ENCODE measurements at regions not wholly inside any gene's neighbourhood (a gene's known extent, or its start where the extent isn't known, plus 50 kb on each side); places are given as distances from the start of the nearest gene placed in this dataset.
"Not testable (repeated sequence)": the region's sequence is repeated elsewhere in the genome, so short reads cannot be mapped to it uniquely, and the experiment has no call there.

DNA sequence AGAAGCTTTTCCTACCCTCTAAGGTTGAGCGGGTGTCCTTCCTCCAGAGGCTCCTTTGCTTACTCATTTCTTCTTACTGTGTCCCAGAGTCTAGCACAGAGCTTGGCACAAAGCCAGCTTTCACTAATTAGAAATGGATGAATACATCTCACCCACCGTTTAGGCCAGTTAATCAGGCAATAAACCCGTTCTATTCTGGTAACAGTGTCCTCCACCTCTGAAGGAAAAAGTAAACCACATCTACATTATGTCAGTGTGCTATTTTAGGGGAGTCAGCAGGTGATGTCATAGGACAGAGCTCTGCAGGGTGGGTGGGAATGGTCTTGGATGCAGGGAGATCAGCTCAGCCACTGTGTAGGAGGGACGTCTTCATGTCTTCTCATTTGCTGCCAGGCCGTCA is 109.2 kb downstream of the OSTF1 start:
- DNase-seq (ENCODE audit: low spot score), result peak; percentile 19

DNA sequence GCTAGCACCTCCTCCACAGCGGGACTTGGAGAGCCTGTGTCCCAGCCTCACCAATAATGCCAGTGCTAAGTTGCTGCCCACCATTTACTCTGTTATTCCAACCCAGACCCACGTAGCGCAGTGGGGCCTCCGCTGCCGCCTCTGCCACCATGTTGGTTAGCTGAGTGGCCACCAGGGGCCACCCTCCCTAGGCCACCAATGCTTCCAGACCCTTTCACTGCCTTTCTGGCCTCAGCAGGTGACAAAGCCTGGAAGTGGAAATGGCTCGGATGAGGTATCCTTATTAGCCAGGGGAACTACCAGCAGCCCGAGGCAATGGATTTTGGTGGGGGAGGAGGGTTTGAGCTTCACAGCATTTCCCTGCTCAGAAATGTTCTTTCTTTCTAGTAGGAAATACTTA is 110.1 kb downstream of the OSTF1 start:
- DNase-seq (ENCODE audit: low spot score), result no peak

DNA sequence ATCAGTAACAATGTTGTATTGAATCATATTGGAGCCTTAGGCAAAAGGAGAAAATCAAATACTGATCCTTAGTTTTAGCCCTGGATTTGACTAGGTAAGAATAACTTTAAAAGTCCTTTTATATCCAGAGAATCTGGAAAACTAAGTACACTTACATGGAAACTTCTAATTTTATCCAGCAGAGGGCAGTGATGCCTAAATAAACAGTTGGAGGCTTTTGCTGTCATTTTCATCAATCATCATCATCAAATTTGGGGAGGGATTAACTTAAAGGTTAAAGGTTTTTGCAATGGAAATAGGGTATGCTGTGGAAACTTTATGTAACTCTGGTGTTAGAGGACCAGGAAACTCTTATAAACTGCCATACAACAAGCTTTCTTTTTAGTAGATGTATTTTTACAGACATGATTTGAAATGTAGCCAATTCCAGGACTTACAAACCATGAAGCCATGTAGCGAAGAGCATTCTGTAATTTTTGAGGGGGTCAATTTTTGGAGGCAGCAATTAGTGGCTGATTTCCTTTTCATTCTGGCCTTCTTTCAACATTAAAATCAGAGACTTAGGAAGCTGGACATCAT is 112.7 kb downstream of the OSTF1 start:
- DNase-seq (ENCODE audit: low spot score), result peak; percentile 35

DNA sequence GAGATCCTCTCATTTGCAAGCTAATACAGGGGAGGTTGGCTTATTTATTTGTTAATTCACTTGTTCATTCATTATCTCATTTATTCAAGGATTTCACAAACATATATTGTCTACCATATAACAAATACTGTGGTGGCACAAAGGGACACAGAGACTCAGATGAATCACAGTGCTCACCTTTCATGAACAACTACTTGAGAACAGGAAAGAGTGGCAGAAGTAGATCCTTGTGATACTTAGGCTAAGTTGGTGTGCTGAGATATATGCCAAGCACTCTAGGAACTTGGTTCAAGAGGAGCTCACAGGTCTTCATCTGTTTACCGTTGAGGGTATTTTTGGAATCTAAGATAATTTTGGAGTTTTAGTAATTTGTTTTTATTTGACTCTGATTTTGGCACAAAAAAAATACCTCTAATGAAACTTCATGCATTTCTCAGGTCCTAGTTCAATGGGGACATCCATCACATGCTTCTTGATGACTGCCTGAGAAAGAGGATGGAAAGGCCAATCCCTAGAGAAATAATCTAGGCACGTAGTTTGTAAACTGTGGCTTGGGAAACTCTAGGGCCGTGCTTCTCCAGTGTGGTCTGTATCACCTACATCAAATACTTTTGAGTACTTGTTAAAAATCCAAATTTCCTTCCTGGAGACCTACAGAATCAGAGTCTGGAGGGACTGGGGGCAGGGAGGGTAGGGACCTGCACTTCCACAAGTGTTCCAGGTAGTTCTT is 113.3 kb downstream of the OSTF1 start:
- DNase-seq (ENCODE audit: low spot score), result no peak

DNA sequence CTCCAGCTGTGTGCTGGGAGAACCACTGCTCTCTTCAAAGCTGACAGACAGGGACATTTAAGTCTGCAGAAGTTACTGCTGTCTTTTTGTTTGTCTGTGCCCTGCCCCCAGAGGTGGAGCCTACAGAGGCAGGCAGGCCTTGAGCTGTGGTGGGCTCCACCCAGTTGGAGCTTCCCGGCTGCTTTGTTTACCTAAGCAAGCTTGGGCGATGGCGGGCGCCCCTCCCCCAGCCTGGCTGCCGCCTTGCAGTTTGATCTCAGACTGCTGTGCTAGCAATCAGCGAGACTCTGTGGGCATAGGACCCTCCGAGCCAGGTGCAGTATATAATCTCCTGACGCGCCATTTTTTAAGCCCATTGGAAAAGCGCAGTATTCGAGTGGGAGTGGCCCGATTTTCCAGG is 119.7 kb downstream of the OSTF1 start:
- not testable (repeated sequence) for DNase-seq (ENCODE audit: low spot score)

DNA sequence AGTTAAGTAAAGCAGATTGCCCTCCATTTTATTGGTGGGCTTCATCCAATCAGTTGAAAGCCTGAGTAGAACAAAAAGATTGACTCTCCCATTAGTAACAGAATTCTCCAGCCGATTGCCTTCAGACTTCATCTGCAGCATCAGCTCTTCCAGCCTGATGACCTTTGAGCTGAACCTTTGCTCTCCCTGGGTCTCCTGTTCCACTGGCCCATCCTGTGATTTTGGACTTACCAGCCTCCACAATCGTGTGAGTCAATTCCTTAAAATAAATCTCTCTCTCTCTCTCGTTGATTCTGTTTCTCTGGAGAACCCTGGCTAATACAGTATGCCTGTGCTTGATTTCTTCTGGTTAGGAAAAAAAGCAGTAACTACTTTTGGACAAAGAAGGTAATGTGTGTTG is 121.9 kb downstream of the OSTF1 start:
- DNase-seq (ENCODE audit: low spot score), result no peak

DNA sequence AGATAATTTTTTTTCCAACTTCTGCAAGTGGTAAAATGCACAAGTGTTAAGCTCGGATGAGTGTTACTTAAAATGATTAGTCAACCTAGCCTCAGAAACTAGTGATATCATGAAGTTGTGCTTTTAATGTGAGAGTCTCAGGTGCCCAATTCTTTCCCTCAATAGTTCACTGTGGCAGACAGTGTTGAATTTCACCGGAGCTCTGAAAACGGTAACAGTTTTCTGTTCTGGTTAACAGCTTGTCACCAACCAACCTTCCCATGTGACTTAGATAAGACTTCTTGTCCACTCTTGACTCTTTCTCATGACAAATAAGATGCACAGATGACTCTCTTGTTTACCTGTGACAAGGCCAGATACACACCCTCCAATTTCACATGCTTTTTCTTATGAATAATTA is 125.5 kb downstream of the OSTF1 start:
- DNase-seq (ENCODE audit: low spot score), result no peak

DNA sequence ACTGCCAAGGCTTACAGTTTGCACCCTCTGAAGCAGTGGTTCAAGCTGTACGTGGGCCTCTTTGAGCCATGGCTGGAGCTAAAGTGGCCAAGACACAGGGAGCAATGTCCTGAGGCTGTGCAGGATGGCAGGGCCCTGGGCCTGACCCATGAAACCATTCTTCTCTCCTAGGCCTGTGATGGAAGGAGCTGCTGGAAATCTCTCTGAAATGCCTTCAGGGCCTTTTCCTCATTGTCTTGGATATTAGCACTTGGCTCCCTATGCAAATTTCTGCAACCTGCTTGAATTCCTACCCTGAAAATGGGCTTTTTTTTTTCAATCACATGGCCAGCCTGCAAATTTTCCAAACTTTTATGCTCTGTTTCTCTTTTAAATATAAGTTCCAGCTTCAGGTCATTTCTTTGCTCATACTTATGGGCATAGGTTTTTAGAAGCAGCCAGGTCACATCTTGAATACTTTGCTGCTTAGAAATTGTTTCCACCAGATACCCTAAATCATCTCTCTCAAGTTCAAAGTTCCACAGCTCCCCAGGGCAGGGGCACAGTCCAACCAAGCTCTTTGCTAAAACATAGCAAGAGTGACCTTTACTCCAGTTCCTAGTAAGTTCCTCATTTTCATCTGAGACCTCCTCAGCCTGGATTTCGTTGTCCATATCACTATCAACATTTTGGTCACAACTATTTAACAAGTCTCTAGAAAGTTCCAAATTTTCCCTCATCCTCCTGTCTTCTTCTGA is 138.3 kb downstream of the OSTF1 start:
- DNase-seq (ENCODE audit: low spot score), result no peak

DNA sequence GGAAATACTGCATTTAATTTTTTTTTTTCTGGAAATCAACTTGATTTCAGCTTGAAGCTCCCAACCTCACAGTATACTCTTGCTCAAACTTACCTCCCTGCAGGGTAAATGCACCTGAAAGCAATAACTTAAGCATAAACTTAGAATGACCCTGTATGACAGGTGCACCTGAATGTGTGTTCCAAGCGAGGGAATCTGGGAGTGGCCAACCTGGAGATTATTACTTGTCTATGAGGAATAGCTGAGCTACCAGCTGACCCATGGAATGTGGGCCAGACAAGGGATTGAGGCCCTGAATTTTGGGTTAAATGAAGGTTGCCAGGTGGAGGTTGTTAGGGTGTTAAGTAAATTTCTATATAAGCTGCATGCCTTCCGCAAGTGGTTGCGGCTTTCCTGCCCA is 140.6 kb downstream of the OSTF1 start:
- DNase-seq (ENCODE audit: low spot score), result no peak

DNA sequence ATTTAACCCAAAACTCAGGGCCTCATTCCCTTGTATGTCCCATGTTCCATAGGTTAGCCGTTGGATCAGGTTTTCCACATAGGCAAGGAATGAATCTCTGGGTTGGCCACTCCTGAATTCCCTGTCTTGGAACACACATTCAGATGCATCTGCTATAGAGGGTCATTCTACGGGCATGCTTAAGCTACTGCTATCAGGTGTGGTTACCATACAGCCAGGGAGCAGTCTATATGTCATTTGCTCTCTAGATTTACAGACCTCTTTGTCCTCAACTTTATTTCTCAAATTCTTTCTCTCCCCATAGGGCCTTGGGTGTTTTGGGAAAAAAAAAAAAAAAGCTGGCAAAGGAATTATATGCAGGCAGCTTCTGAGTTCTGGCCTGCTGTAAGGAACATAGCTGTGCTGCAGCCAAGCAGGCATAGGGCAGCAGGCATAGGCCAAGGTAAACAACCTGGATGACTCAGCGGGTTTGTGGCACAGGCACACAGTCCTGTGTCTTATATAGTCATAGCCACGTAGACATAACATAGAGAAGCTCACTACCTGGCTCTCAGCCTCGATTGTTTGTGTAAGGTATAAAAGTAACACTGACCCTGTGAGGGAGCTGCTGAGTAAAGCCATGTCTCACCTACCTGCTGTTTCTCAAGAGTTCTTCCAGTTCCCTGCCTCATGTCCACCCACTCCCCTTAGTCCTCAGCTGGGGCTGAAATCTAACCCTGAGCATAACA is 141.5 kb downstream of the OSTF1 start:
- no peak for DNase-seq (ENCODE audit: low spot score)

DNA sequence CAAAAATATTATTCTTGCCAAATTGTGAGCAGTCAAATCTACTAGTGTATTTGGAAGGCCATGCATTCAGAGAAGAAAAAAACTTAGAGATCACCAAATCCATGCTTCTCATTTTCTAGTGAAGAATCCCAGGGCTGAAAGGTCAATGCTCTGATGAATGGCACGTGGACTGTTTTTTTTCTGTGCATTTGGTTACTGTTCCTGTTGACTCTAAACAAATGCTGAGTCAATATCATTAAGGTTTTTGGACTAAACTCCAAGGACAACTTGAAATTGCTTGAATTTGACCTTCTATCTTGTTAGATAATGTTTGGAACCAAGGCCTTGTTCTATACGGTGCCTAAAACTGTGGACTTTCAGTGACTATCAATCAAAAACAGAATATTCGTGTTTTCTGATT is 142.2 kb downstream of the OSTF1 start:
- no peak for DNase-seq (ENCODE audit: low spot score)

DNA sequence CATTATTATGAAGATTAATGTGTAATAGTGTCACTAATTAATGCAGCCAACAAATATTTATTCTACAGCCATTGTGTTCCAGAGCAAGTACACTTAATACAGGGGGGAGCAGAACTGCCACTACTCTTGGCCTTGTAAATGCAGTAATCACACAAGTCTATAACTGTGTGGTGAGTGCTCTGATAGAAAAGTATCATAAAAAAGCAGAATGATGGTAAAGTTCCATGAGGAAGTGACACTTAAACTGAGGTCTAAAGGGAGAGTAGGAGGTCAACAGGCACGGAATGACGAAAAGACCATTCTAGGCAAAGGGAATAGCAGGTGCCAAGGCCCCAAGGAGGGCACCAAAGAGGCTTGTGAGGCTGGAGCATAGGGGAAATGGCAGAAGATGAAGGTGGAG is 142.9 kb downstream of the OSTF1 start:
- DNase-seq (ENCODE audit: low spot score), result no peak

DNA sequence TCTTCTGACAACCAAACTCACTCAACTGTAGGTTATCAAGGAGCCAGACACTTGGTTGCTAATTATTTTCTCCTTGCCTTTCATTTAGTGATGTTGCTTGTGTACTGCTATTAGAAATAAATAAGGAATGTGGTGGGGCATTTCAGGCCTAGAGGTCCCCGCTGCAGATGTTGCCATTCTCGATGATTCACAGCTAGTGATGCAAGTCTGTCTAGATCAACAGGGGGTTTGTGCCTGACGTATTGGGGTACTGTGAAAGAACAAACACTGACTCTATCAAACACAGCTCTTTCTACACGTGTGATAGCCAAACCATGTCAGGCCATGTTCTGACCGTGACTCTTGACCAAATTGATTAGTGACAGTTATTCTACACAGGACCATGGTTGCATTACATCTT is 144.7 kb downstream of the OSTF1 start:
- DNase-seq (ENCODE audit: low spot score), result no peak

DNA sequence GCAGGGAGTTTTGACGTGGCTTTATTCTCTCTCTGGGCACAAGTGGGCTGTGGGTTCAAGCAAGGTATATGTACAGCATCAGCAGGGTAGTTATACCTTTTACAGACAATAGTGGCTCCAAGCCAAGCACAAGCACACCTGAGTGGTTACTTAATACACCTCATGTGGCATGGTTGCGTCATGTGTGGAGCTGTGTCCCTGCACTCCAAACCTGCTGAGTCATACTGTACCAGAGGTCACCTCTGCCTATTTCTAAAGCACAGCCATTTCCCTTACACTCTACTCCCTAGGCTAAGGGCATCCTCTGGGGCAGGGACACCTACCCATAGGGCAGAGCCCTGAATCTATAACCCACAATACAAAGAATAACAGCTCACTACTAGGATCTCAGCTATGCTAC is 147.3 kb downstream of the OSTF1 start:
- DNase-seq (ENCODE audit: low spot score), result no peak

DNA sequence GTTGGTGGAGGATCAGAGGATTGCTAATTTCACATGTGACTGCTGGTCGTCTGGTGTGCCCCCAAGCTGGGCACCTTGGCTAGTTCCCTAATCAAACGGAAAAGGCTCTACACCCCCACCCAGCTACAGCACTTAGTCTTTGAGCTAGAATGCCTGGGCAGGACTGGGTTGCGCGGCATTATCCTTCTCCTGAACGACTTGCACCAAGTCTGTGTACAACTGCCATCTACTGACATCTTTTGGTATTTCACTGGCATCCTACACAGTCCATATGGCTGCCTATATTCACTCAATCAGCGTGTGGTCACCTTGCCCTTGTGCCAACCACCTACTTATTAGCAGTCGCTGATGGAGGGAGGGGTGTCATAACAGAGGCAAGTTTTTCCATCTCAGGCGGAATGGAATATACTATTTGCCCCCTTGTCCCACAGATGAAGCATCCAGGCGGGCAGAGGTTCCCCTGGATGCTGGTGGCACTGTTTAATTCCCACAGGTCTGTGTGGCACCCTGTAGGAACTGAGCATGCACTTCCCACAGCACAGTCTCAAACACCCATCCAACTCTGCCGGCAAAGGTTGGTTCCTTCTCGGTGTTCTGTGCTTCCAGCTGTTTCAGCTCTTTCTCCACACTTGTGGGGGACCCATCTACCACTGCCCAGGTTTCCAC is 150.1 kb downstream of the OSTF1 start:
- peak; percentile 48 for DNase-seq (ENCODE audit: low spot score)

DNA sequence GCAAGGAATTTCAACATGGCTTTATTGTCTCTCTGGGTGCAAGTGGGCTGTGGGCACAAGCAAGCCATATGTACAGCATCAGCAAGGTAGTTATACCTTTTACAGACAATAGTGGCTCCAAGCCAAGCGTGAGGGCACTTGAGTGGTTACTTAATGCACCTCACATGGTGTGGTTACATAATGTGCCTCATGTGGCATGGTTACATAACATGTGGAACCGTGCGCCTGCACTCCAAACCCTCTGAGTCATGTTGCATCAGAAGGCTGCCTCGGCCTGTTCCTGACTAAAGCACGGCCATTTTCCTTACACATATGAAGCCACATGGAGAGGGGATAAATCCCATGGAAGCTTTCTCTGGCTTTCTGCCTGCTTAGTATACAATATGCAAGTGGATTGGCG is 150.9 kb downstream of the OSTF1 start:
- DNase-seq (ENCODE audit: low spot score), result peak; percentile 7

DNA sequence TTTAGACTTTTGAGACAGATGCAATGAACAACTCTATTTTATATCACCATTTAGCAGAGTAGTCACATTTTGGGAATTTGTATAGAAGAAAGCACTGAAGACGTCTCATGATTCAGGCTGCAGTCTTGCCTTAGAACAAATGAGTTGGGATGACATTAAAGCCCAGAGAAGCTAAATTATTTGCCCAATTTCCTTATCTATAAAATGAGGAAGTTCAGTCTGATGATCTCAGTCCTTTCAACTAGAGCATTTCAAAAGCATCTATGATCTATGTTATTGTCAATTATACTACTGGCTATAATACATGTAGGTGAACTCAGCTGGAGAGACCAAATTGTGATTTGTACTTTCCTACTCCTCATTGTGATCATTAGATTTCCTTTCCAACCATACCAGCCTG is 154.1 kb downstream of the OSTF1 start:
- no peak for DNase-seq (ENCODE audit: low spot score)

DNA sequence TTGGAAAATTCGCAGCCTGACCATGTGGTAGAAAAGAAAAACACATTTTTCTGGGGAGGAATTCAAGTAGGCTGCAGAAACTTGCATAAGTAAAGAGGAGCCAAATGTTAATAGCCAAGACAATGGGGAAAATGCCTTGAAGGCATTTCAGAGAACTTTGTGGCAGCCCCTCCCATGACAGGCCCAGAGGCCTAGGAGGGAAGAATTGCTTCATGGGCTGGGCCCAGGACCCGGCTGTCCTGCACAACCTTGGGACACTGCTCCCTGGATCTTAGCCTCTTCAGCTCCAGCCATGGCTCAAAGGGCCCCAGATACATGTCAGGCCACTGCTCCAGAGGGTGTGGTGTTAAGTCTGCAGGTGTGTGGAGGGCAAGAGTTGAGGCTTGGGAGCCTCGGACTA is 158.6 kb downstream of the OSTF1 start:
- no peak for DNase-seq (ENCODE audit: low spot score)

DNA sequence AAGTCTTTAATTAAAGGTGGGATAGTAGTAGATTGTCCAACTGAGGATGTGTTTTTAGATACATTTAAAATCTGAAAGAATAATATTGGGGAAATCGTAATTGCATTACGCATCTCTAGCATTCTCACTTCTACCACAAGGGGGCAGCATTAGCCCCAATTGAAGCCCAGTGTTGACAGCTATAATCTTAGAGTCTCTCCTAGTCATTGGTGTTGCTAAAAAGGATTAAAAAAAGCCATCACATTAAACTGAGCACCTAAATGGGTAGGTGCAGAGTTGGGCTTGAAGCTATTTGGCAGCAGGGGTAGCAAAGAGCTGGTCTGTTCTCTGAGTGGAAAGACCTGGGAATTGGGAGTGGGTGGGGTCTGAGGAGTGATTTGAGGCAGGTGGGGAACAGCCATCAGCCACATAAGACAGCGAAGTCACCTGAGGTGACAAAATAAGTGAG is 177.2 kb downstream of the OSTF1 start:
- DNase-seq (ENCODE audit: low spot score), result peak; percentile 69

DNA sequence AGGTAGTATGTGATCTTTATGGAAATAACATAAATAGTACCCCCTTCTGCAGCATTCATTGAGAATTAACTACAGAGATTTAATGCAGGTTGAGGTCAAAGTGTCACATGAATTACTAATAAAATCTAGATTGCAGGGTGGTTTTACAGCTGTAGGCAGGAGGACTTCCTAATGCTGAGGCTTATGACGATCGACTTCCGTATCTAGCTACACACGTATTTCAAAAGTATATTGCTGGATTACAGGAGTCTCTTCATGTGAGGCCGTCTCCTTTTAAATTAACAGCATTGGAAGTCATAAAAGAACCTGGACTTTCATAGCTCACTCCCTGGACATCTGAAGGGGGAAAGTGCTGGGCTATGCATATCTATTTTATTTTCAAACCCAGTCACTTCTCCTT is 180.9 kb downstream of the OSTF1 start:
- DNase-seq (ENCODE audit: low spot score), result no peak

DNA sequence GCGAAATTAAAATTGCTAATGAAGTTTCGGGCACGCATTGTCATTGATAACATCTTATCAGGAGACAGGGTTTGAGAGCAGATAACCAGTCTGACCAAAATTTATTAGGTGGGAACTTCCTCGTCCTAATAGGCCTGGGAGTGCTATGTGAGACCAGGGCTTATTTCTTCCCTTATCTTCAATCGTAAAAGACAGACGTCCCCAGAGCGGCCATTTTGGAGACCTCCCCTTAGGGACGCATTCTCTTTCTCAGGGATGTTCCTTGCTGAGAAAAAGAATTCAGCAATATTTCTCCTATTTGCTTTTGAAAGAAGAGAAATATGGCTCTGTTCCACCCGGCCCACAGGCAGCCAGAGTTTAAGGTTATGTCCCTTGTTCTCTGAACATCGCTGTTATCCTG is 184.7 kb downstream of the OSTF1 start:
- DNase-seq (ENCODE audit: low spot score), result not testable (repeated sequence)

DNA sequence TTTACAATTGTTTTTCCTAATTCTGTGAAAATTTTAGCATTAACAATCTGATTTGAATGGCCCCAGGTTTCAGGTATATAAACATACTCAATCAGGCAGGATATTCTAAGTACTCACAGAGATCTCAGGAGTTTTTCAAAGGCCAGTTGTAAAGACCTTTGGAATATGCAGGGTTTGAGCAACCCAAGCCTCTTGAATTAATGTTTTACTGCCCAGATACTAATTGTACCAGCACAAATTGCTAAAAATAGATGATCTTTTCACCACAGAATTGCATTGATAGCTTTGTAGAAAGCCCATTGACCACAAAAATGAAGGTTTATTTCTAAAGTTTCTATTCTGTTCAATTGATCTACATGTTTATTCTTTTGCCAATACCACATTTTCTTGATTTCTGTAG is 186.5 kb downstream of the OSTF1 start:
- no peak for DNase-seq (ENCODE audit: low spot score)
